Spinal cord (tissue), 9 donors: ENCODE measurements at regions not wholly inside any gene's neighbourhood (a gene's known extent, or its start where the extent isn't known, plus 50 kb on each side); places are given as distances from the start of the nearest gene placed in this dataset.
A peak's percentile ranks its signal among the peaks of the same experiment; 100 is the strongest.

Experiments
- DNase-seq, 6 donors: peaks; one replicate each; pipeline versions ENCODE4 v3.0.0 to v3.0.0-alpha.2; 2013 to 2015; ENCODE audit warnings: low spot score in 6 of 6, low read depth in 4 of 6
- H3K27ac ChIP-seq: one replicate; pipeline ENCODE4 v1.5.1; 2013; ENCODE audit warnings: low read depth, low read length, control low read depth
- H3K27me3 ChIP-seq: one replicate; pipeline ENCODE4 v1.6.1; 2013; ENCODE audit warnings: low read length; ENCODE audit not compliant: control insufficient read depth, insufficient read depth
- H3K36me3 ChIP-seq: one replicate; pipeline ENCODE4 v1.6.1; 2013; ENCODE audit warnings: low read length; ENCODE audit not compliant: control insufficient read depth, insufficient read depth
- H3K4me1 ChIP-seq: one replicate; pipeline ENCODE4 v1.6.1; 2013; ENCODE audit warnings: low read length; ENCODE audit not compliant: control insufficient read depth, insufficient read depth
- H3K4me3 ChIP-seq: one replicate; pipeline ENCODE4 v1.5.1; 2013; ENCODE audit warnings: low read depth, low read length, control low read depth
- H3K9me3 ChIP-seq: one replicate; pipeline ENCODE4 v1.6.1; 2013; ENCODE audit warnings: low read length; ENCODE audit not compliant: control insufficient read depth, insufficient read depth
- WGBS: methylation state at CpG from one replicate; pipeline ENCODE4 v1.1.5; 2013; ENCODE audit warnings: missing lambda C conversion rate; ENCODE audit not compliant: insufficient coverage; 5-methylcytosine and 5-hydroxymethylcytosine counted together
- donor health status: healthy.

DNA sequence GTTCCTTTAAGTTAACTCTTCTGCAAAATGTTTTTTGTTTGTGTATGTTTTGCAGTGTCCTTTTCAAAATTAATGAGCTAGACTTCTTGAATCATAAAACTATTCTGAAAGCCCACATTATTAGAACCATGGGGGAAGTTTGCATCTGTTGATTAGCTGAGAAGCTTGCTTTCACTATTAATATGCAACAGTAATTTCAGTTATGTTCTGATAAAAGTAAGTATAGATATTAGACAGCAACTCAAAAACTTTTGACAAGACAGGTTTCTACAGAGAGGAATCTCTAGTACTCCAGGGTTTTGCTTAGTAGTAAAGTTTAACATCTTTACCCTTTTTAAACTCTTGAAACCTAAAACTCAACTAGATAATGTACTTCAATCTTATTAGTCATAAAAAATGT lies 147.8 kb downstream of the UBE2E3 start:
- Histone ChIP-seq H3K4me3 (no peak overlapping the region), H3K27ac (no peak overlapping the region), H3K9me3 (no peaks in the 10 kb centered on the region), H3K4me1 (no peaks in the 10 kb centered on the region), H3K27me3 (no peaks in the 10 kb centered on the region), H3K36me3 (no peaks in the 10 kb centered on the region)
- DNase-seq, result no peak

DNA sequence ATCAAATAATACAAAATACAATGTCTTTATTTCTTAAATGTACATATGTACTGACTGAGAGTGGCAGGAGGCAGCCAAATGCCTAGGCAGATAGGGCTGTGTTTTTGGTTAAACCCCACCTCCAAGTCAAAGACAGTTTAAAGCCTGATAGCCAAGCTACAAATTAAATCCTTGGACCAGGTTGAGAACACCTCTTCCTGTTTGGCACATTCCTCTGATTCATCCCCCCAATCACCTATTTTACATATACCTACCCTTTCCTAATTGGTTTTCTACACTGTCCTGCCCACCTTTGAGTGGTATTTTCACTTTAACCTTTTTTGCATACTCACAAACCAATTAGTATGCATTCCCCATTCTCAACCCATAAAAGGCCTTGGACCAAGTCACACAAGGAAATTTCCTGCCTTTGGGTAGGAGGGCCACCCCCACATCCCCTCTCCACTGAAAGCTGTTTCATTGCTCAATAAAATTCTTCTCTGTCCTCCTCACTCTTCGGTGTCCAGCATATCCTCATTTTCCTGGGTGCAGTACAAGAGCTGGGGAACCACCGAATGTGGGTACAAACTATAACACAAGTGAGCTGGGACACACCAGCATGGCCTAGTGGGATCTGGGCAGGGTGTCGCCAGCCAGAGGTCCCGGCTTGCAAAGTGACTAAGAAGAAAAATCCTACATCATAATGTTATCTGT lies 149.1 kb downstream of the UBE2E3 start:
- WGBS, result 94% methylated on average over 2 of the region's 4 CpGs
- no peaks in the 10 kb centered on the region for H3K36me3 ChIP-seq
- no peaks in the 10 kb centered on the region for H3K27me3 ChIP-seq
- no peaks in the 10 kb centered on the region for H3K4me1 ChIP-seq
- H3K4me3 ChIP-seq, result no peak overlapping the region
- no peak overlapping the region for H3K27ac ChIP-seq
- DNase-seq, result no peak
- H3K9me3 ChIP-seq, result no peaks in the 10 kb centered on the region

DNA sequence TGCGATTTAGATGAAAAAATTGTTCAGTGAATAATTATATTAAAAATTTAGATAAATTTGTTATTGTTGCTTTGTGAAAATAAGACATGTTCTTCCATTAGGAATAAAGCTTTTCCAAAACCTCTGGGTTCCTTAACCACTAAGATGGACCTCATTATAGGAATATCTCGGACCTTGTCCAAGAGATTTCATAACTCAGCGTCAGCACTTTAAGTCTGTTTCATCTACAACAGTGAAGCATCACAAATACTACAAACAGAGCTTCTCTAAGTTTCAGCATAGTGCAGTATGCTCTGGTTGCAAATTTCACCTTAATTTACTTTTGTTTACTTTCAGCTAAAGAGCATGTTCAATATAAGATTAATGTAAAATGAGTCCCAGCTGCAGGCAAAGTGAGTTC lies 150.3 kb downstream of the UBE2E3 start:
- no CpG with 5 or more reads among the region's 3 CpGs for WGBS
- DNase-seq, result no peak
- Histone ChIP-seq H3K4me3 (no peak overlapping the region), H3K9me3 (no peaks in the 10 kb centered on the region), H3K27ac (no peak overlapping the region), H3K36me3 (no peaks in the 10 kb centered on the region), H3K4me1 (no peaks in the 10 kb centered on the region), H3K27me3 (no peaks in the 10 kb centered on the region)

DNA sequence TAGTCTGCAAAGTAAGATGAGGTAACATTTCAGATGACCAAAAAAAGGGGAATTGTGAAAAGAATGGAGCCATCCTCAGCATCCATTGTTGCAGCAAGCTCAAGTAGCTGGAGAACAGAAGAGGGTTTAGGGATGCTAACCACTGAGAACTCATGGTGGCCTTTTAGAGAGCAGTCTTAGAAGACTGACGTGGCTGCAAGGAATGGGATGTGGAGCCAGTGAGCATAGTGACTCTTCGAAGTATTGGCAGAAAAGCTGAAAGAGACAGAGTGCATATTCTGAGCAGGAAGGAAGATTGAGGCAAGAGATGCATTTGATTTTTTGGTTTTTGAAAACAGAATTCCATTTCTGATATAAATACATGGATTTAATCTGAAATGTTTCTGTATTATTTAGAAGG lies 151.2 kb downstream of the UBE2E3 start:
- whole genome bisulfite sequencing, result 75% methylated on average over 1 of the region's 2 CpGs
- Histone ChIP-seq H3K27ac (no peak overlapping the region), H3K4me3 (no peak overlapping the region), H3K36me3 (no peaks in the 10 kb centered on the region), H3K9me3 (no peaks in the 10 kb centered on the region), H3K4me1 (no peaks in the 10 kb centered on the region), H3K27me3 (no peaks in the 10 kb centered on the region)
- DNase-seq, result no peak

DNA sequence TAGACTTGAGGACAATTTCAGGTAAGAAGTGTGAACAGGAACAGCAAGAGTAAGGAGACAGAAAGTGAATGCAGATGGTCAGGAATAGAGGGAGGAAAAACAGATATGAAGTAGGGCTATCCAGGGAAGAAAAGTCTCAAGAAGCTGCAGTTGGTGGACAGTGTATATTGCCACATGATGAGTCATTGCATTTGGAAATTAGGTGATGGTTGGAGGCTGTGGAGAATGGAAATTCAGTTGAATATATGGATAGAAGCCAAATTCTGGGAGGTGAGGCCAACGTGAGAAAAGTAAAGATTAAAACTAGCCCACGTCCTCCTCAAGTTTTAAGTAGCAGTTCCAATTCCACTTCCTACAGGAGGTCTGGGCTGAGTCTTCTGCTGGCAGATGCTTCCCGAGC lies 158.4 kb downstream of the UBE2E3 start:
- Histone ChIP-seq H3K9me3 (no peaks in the 10 kb centered on the region), H3K27ac (no peak overlapping the region), H3K4me1 (no peaks in the 10 kb centered on the region), H3K27me3 (no peaks in the 10 kb centered on the region), H3K4me3 (no peak overlapping the region), H3K36me3 (no peaks in the 10 kb centered on the region)
- no peak for DNase-seq
- whole genome bisulfite sequencing, result 60% methylated on average over 1 of the region's 3 CpGs

DNA sequence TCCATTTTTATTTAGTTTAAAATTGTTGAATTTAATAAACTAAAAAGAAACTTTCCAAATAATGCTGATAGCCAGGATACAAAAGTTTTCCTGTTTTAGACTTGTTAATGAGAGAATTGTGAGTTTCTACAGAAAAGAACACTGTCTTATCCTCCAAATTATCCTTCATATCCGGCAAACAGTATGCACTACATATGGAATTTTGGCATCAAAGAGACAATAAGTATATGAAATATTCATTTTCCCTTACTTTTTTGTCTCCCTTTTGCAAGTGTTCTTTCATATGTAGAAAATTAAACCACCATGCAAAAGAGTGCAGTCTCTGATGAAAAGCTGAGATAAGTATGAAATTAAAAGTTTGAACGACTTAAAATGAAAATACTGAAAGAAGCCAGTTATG lies 159.4 kb downstream of the UBE2E3 start:
- WGBS, result no CpG with 5 or more reads among the region's 2 CpGs
- Histone ChIP-seq H3K27me3 (no peaks in the 10 kb centered on the region), H3K9me3 (no peaks in the 10 kb centered on the region), H3K36me3 (no peaks in the 10 kb centered on the region), H3K4me3 (no peak overlapping the region), H3K4me1 (no peaks in the 10 kb centered on the region), H3K27ac (no peak overlapping the region)
- DNase-seq, result peak in 1 of 6 donors; percentile 52

DNA sequence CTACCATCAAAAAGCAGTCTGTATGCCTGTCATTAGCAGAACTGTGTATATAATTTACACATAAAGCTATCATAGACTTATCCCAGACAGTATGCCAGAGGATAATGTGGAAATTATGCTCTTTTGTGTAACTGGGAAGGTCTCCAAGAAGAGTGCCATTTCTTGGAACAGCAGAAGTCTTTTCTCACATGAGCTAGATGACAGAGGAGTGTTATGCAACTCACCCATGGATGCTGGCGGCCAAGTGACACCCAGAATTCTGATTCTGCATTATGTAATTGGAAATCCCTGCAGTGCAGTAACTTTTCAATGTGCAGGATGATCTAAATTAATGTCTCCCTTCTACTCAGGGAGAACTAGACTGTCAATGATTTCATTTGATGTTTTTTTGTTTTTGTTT lies 160.0 kb downstream of the UBE2E3 start:
- Histone ChIP-seq H3K36me3 (no peaks in the 10 kb centered on the region), H3K27ac (no peak overlapping the region), H3K4me1 (no peaks in the 10 kb centered on the region), H3K4me3 (no peak overlapping the region), H3K9me3 (no peaks in the 10 kb centered on the region), H3K27me3 (no peaks in the 10 kb centered on the region)
- peak in 1 of 6 donors; percentile 86 for DNase-seq
- WGBS, result no CpG with 5 or more reads among the region's 1 CpG

DNA sequence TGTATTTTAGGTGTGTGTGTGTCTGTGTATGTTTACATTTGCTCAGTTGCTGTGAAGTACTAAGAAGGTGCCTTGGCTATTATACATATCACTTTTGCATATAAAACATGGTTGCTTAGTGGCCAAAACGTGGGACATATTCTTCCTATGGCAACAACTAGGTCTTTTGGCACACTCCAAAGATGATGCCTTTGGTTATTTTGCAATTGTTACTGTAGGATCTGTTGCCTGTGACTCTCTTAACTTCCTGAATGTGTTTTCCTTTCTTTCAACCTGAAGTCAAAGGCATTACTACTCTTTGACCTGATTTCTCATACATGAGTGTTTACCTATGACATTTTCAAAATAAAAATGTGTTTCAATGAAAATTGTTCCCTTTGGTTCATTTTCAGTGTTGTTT lies 160.5 kb downstream of the UBE2E3 start:
- Histone ChIP-seq H3K4me3 (no peak overlapping the region), H3K9me3 (no peaks in the 10 kb centered on the region), H3K36me3 (no peaks in the 10 kb centered on the region), H3K27me3 (no peaks in the 10 kb centered on the region), H3K27ac (no peak overlapping the region), H3K4me1 (no peaks in the 10 kb centered on the region)
- no peak for DNase-seq
- no CpG with 5 or more reads among the region's 1 CpG for WGBS

DNA sequence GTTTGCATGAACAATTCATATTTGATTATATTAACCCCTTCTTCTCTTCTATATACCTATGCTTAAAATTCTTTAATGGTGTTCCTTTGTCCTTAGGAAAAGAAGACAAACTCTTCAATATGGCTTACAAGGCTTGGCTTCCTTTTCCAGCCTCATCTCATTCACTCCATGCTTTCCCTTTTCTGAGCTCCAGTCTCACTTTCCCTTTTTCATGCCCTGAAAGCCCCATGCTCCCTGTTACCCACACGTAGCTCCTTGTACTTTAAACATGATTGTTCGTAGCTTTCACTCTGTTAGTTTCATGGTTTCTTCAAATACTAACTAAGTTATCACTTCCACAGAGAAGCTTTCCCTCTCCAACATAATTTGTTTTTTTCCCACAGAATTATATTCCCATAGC lies 161.3 kb downstream of the UBE2E3 start:
- Histone ChIP-seq H3K9me3 (no peaks in the 10 kb centered on the region), H3K27ac (no peak overlapping the region), H3K4me1 (no peaks in the 10 kb centered on the region), H3K36me3 (no peaks in the 10 kb centered on the region), H3K27me3 (no peaks in the 10 kb centered on the region), H3K4me3 (no peak overlapping the region)
- no peak for DNase-seq
- 94% methylated on average over 2 of the region's 2 CpGs for WGBS

DNA sequence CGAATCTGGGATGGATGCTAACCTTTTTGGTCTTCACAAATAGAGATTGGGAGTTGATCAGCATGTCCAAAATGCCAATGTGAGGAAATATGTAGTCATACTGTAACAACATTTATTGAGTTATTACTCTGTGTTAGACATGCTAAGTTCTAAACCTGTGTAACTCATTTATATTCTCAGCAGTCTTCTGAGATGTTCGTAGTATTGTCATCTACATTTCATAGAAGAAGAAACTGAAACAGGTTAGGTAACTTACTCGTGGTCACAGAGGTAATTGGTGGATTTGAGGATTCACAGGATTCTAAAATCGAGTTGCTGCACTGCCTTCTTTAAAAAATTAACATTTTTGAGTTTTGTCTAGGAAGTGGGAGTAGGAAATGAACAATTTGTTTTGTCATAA lies 162.1 kb downstream of the UBE2E3 start:
- no peaks in the 10 kb centered on the region for H3K9me3 ChIP-seq
- no peaks in the 10 kb centered on the region for H3K27me3 ChIP-seq
- no peaks in the 10 kb centered on the region for H3K36me3 ChIP-seq
- DNase-seq, result no peak
- WGBS, result 80% methylated on average over 1 of the region's 4 CpGs
- H3K4me1 ChIP-seq, result no peaks in the 10 kb centered on the region
- H3K4me3 ChIP-seq, result no peak overlapping the region
- H3K27ac ChIP-seq, result no peak overlapping the region
